GM12878 (cell line): ENCODE measurements at regions not wholly inside any gene's neighbourhood (a gene's known extent, or its start where the extent isn't known, plus 50 kb on each side); places are given as distances from the start of the nearest gene placed in this dataset.

ENCODE experiments used
- ASH2L ChIP-seq: fragments of 300-600, 200-600 bp; sonication (generic); IDR thresholded peaks from 2 replicates; pipeline ENCODE4 v1.6.1; 2017; ENCODE audit warnings: low read depth, mild to moderate bottlenecking, borderline replicate concordance
- ATF2 ChIP-seq: IDR thresholded peaks from 2 replicates; pipeline ENCODE4 v1.6.1; 2012; ENCODE audit warnings: low read length, inconsistent platforms
- EED ChIP-seq: sonication (generic); IDR thresholded peaks from 2 replicates; pipeline ENCODE4 v1.6.1; 2016; ENCODE audit warnings: antibody characterized with exemption, low read depth
- ETV6 ChIP-seq, 2 experiments: fragments of 450-650 bp in 1 of 2; IDR thresholded peaks in 1 of 2; conservative IDR thresholded peaks in 1 of 2; 2 replicates each; pipeline ENCODE4 v1.6.1; 2014; ENCODE audit warnings: antibody characterized with exemption in 1 of 2, borderline replicate concordance in 1 of 2, low read depth in 1 of 2, mild to moderate bottlenecking in 1 of 2, moderate library complexity in 1 of 2
- GATAD2B ChIP-seq: fragments of 450-650 bp; conservative IDR thresholded peaks from 2 replicates; pipeline ENCODE4 v1.6.1; 2017; ENCODE audit warnings: low read depth, mild to moderate bottlenecking, moderate library complexity
- HDGF ChIP-seq: fragments of 450-650 bp; IDR thresholded peaks from 2 replicates; pipeline ENCODE4 v1.6.1; 2016; ENCODE audit warnings: antibody characterized with exemption
- LARP7 ChIP-seq: fragments of 450-650 bp; IDR thresholded peaks from 2 replicates; pipeline ENCODE4 v1.6.1; 2017; ENCODE audit warnings: mild to moderate bottlenecking
- PAX5 ChIP-seq: IDR thresholded peaks from 2 replicates; pipeline ENCODE4 v1.6.1; 2011; ENCODE audit warnings: low read depth, low read length, borderline replicate concordance
- PAX8 ChIP-seq: fragments of 450-650 bp; IDR thresholded peaks from 2 replicates; pipeline ENCODE4 v1.6.1; 2017; ENCODE audit warnings: mild to moderate bottlenecking, moderate library complexity
- PRDM15 ChIP-seq: fragments of 450-650 bp; formaldehyde crosslinking; IDR thresholded peaks from 2 replicates; pipeline ENCODE4 v1.4.0; 2020; ENCODE audit warnings: mild to moderate bottlenecking, moderate library complexity
- RAD21 ChIP-seq: IDR thresholded peaks from 2 replicates; pipeline ENCODE4 v1.6.1; 2011; ENCODE audit warnings: mild to moderate bottlenecking, low read depth, low read length, moderate library complexity; ENCODE audit not compliant: insufficient read depth
- RBBP5 ChIP-seq: fragments of 200-600 bp; sonication (generic); conservative IDR thresholded peaks from 2 replicates; pipeline ENCODE4 v1.6.1; 2016
- RFX5 ChIP-seq: IDR thresholded peaks from 2 replicates; pipeline ENCODE4 v1.6.1; 2011; ENCODE audit warnings: low read depth, low read length, improper control_type of control experiment
- SMAD5 ChIP-seq: IDR thresholded peaks from 2 replicates; pipeline ENCODE4 v1.6.1; 2016; ENCODE audit warnings: antibody characterized with exemption, low read depth
- SPI1 ChIP-seq: IDR thresholded peaks from 2 replicates; pipeline ENCODE4 v1.6.1; 2011; ENCODE audit warnings: low read depth, mild to moderate bottlenecking, low read length, moderate library complexity, borderline replicate concordance; ENCODE audit not compliant: insufficient read depth
- SREBF2 ChIP-seq: IDR thresholded peaks from 2 replicates; pipeline ENCODE4 v1.6.1; 2012; ENCODE audit warnings: mild to moderate bottlenecking, low read length
- YBX1 ChIP-seq: fragments of 450-650 bp; IDR thresholded peaks from 2 replicates; pipeline ENCODE4 v1.6.1; 2016; ENCODE audit warnings: antibody characterized with exemption
- YY1 ChIP-seq: IDR thresholded peaks from 2 replicates; pipeline ENCODE4 v1.6.1; 2011; ENCODE audit warnings: low read depth, mild to moderate bottlenecking, low read length
- ZBTB4 ChIP-seq: fragments of 450-650 bp; formaldehyde crosslinking; IDR thresholded peaks from 2 replicates; pipeline ENCODE4 v1.4.0; 2022; ENCODE audit warnings: mild to moderate bottlenecking, moderate library complexity
- TF ChIP-seq, protein P1 (sequence below): IDR thresholded peaks from 2 replicates; pipeline ENCODE4 v1.6.1; 2012; ENCODE audit warnings: low read depth, low read length, improper control_type of control experiment
- TF ChIP-seq, protein P2 (sequence below): fragments of 450-650 bp; IDR thresholded peaks from 2 replicates; pipeline ENCODE4 v1.6.1; 2017; ENCODE audit warnings: antibody characterized with exemption, mild to moderate bottlenecking, moderate library complexity

DNA sequence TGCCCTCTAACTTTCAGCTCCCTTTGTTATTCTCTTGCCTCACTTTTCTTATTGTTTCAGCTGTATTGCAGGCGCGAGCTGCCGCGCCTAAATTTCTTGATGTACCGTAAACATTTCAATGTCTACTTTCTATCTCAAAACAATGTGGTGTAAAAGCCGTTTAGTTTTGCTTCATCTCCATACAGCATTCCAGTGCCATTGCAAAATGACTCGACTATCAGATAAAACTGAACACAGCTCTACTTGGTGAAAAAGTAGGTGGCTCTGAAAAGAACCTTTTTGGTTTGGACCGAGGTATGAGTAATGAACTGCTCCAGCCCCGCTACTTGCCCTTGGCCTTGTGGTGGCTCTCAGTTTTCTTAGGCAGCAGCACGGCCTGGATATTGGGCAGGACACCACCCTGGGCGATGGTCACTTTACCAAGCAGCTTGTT lies 74.6 kb downstream of the OR2B2 start (continued):
- TF ChIP-seq PRDM15 (0 out of 2 replicates have a peak, but pooled peaks have one; percentile 70), SREBF2 (no peak), GATAD2B (no peak), SMAD5 (no peak), ASH2L (no peak), SPI1 (no peak), LARP7 (no peak), RAD21 (no peak), EED (no peak), PAX5 (no peak), ZBTB4 (CRISPR knock-in tag) (no peak), RBBP5 (no peak), YBX1 (no peak), RFX5 (no peak), PAX8 (0 out of 2 replicates have a peak, but pooled peaks have one; percentile 5), HDGF (no peak), ATF2 (no peak; the same call in 1 of the 2 replicates), YY1 (no peak), ETV6 (conservative IDR thresholded peaks at IDR 0.05 in 1 of 2, IDR thresholded peaks at IDR 0.05 in 1 of 2; ENCODE audit: borderline replicate concordance in 1 of 2, low read depth in 1 of 2) (no peak)
- TF ChIP-seq, protein P1, sequence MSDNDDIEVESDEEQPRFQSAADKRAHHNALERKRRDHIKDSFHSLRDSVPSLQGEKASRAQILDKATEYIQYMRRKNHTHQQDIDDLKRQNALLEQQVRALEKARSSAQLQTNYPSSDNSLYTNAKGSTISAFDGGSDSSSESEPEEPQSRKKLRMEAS, result no peak
- TF ChIP-seq, protein P2, sequence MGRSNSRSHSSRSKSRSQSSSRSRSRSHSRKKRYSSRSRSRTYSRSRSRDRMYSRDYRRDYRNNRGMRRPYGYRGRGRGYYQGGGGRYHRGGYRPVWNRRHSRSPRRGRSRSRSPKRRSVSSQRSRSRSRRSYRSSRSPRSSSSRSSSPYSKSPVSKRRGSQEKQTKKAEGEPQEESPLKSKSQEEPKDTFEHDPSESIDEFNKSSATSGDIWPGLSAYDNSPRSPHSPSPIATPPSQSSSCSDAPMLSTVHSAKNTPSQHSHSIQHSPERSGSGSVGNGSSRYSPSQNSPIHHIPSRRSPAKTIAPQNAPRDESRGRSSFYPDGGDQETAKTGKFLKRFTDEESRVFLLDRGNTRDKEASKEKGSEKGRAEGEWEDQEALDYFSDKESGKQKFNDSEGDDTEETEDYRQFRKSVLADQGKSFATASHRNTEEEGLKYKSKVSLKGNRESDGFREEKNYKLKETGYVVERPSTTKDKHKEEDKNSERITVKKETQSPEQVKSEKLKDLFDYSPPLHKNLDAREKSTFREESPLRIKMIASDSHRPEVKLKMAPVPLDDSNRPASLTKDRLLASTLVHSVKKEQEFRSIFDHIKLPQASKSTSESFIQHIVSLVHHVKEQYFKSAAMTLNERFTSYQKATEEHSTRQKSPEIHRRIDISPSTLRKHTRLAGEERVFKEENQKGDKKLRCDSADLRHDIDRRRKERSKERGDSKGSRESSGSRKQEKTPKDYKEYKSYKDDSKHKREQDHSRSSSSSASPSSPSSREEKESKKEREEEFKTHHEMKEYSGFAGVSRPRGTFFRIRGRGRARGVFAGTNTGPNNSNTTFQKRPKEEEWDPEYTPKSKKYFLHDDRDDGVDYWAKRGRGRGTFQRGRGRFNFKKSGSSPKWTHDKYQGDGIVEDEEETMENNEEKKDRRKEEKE, result no peak
